A549 (cell line): ENCODE measurements at regions not wholly inside any gene's neighbourhood (a gene's known extent, or its start where the extent isn't known, plus 50 kb on each side); places are given as distances from the start of the nearest gene placed in this dataset.

ENCODE experiments used
- CHD4 ChIP-seq: fragments of 200-600 bp; sonication (generic); IDR thresholded peaks from 2 replicates; pipeline ENCODE4 v1.6.1; 2016; ENCODE audit warnings: antibody characterized with exemption, mild to moderate bottlenecking, borderline replicate concordance
- FOSB ChIP-seq: fragments of 250-450 bp; sonication (Bioruptor Pico); IDR thresholded peaks from 2 replicates; pipeline ENCODE4 v1.5.0; 2020; ENCODE audit warnings: mild to moderate bottlenecking, moderate library complexity
- HDAC2 ChIP-seq: fragments of 200-600 bp; sonication (generic); IDR thresholded peaks from 2 replicates; pipeline ENCODE4 v1.6.1; 2016
- HOXB13 ChIP-seq: fragments of 250-450 bp; sonication (Bioruptor Pico); IDR thresholded peaks from 2 replicates; pipeline ENCODE4 v1.5.0; 2020; ENCODE audit warnings: low read depth, mild to moderate bottlenecking, moderate library complexity
- SREBF2 ChIP-seq: fragments of 450-650 bp; IDR thresholded peaks from 2 replicates; pipeline ENCODE4 v1.6.1; 2014; ENCODE audit warnings: mild to moderate bottlenecking, moderate library complexity
- TF ChIP-seq, protein P1 (sequence below): fragments of >200 bp; sonication (Bioruptor Twin); formaldehyde crosslinking; IDR thresholded peaks from 3 replicates; pipeline ENCODE4 v1.5.1; 2016
- TF ChIP-seq, protein P2 (sequence below): IDR thresholded peaks from 2 replicates; pipeline ENCODE4 v1.6.1; 2012; ENCODE audit warnings: low read depth, borderline replicate concordance
- TF ChIP-seq, protein P3 (sequence below): IDR thresholded peaks from 2 replicates; pipeline ENCODE4 v1.6.1; 2012
- TF ChIP-seq, protein P4 (sequence below): fragments of 250-450 bp; sonication (Bioruptor Pico); IDR thresholded peaks from 2 replicates; pipeline ENCODE4 v1.5.0; 2021; ENCODE audit warnings: mild to moderate bottlenecking, moderate library complexity, borderline replicate concordance

DNA sequence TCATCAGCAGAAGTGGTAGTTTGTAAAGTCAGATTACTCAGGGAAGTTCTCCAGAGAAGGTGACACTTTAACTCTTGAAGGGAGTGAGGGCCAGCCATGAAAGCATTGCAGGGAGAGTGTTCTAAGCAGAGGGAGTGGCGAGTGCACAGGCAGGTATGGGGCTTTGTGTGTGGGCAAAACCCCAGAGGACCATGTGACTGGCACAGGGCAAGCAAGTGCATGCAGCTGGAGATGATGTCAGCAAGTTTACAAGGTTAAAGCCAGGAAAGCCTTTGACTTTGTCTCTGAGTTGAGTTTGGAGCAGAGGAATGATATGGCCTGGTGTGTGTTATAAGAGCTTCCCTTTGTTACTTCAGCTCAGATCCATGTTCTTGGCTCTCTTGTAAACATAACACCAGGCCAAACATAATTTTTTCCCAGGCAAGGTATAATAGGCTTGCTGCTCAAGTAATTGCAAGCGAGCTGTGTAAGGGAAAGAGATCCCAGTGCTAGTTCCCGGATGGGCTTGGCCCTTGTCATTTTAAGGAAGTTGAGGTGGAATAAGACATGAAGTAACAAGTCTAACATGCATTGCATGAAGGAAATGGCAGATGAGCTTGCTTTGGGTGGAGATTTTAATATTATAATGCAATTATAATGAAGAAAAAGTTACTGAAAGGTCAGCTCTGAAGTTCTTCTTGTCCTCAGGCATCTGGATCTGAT lies 341.1 kb upstream of the LRRC3B start:
- TF ChIP-seq, protein P1, sequence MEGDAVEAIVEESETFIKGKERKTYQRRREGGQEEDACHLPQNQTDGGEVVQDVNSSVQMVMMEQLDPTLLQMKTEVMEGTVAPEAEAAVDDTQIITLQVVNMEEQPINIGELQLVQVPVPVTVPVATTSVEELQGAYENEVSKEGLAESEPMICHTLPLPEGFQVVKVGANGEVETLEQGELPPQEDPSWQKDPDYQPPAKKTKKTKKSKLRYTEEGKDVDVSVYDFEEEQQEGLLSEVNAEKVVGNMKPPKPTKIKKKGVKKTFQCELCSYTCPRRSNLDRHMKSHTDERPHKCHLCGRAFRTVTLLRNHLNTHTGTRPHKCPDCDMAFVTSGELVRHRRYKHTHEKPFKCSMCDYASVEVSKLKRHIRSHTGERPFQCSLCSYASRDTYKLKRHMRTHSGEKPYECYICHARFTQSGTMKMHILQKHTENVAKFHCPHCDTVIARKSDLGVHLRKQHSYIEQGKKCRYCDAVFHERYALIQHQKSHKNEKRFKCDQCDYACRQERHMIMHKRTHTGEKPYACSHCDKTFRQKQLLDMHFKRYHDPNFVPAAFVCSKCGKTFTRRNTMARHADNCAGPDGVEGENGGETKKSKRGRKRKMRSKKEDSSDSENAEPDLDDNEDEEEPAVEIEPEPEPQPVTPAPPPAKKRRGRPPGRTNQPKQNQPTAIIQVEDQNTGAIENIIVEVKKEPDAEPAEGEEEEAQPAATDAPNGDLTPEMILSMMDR, result no peak
- TF ChIP-seq CHD4 (no peak), FOSB (CRISPR knock-in tag) (no peak), SREBF2 (no peak), HDAC2 (no peak), HOXB13 (CRISPR knock-in tag) (no peak)
- TF ChIP-seq, protein P2, sequence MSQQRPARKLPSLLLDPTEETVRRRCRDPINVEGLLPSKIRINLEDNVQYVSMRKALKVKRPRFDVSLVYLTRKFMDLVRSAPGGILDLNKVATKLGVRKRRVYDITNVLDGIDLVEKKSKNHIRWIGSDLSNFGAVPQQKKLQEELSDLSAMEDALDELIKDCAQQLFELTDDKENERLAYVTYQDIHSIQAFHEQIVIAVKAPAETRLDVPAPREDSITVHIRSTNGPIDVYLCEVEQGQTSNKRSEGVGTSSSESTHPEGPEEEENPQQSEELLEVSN, result no peak
- TF ChIP-seq, protein P3, sequence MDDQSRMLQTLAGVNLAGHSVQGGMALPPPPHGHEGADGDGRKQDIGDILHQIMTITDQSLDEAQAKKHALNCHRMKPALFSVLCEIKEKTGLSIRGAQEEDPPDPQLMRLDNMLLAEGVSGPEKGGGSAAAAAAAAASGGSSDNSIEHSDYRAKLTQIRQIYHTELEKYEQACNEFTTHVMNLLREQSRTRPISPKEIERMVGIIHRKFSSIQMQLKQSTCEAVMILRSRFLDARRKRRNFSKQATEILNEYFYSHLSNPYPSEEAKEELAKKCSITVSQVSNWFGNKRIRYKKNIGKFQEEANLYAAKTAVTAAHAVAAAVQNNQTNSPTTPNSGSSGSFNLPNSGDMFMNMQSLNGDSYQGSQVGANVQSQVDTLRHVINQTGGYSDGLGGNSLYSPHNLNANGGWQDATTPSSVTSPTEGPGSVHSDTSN, result no peak
- TF ChIP-seq, protein P4, sequence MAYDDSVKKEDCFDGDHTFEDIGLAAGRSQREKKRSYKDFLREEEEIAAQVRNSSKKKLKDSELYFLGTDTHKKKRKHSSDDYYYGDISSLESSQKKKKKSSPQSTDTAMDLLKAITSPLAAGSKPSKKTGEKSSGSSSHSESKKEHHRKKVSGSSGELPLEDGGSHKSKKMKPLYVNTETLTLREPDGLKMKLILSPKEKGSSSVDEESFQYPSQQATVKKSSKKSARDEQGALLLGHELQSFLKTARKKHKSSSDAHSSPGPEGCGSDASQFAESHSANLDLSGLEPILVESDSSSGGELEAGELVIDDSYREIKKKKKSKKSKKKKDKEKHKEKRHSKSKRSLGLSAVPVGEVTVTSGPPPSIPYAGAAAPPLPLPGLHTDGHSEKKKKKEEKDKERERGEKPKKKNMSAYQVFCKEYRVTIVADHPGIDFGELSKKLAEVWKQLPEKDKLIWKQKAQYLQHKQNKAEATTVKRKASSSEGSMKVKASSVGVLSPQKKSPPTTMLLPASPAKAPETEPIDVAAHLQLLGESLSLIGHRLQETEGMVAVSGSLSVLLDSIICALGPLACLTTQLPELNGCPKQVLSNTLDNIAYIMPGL (CRISPR knock-in tag), result no peak
